A549 (cell line): ENCODE measurements at regions not wholly inside any gene's neighbourhood (a gene's known extent, or its start where the extent isn't known, plus 50 kb on each side); places are given as distances from the start of the nearest gene placed in this dataset.

Source experiments
- ATAC-seq, 2 experiments: fragments of 200-7000 bp in 1 of 2; fragments of >200 bp in 1 of 2; cut with Nextera tagmentation in 1 of 2; cut with Tn5 transposase in 1 of 2; 3 replicates each; pipeline versions ENCODE4 v1.8.0 to v1.9.1; 2018 to 2020; ENCODE audit warnings: mild to moderate bottlenecking in 1 of 2, moderate library complexity in 1 of 2
- CTCF ChIA-PET: fragments of 300-600 bp; sonication (Branson Sonifier 250); formaldehyde crosslinking; extraction: SDS; loops from one replicate; lab custom pipeline; 2021; ENCODE audit warnings: antibody characterized with exemption, inconsistent platforms; lab: Yijun Ruan, JAX
- POLR2A ChIA-PET: fragments of 350-600 bp; formaldehyde crosslinking; extraction: SDS; loops from one replicate; lab custom pipeline; 2021; ENCODE audit warnings: antibody characterized with exemption, inconsistent platforms; lab: Yijun Ruan, JAX
- DNase-seq, 2 experiments: peaks; one replicate each; pipeline versions ENCODE4 v3.0.0 to v3.0.0-alpha.2; 2011 to 2016; ENCODE audit warnings: low read depth in 1 of 2, low spot score in 1 of 2
- FAIRE-seq: peaks from 2 replicates; lab custom pipeline; 2011; peaks lifted over from hg19 to GRCh38; lab: Jason Lieb, UNC
- H3K27ac ChIP-seq, 2 experiments: fragments of >200 bp; sonication (Bioruptor Twin); formaldehyde crosslinking; 3 replicates each; pipeline ENCODE4 v1.5.1; 2016 to 2017
- H3K4me1 ChIP-seq: fragments of >200 bp; sonication (Bioruptor Twin); formaldehyde crosslinking; 3 replicates; pipeline ENCODE4 v1.6.1; 2016
- H3K4me2 ChIP-seq: fragments of >200 bp; sonication (Bioruptor Twin); formaldehyde crosslinking; 3 replicates; pipeline ENCODE4 v1.6.1; 2016
- H3K4me3 ChIP-seq: fragments of >200 bp; sonication (Bioruptor Twin); formaldehyde crosslinking; 3 replicates; pipeline ENCODE4 v1.5.1; 2016
- H3K9me3 ChIP-seq: fragments of >200 bp; sonication (Bioruptor Twin); formaldehyde crosslinking; 3 replicates; pipeline ENCODE4 v1.6.1; 2016
- BHLHE40 ChIP-seq: IDR thresholded peaks from 2 replicates; pipeline ENCODE4 v1.6.1; 2012; ENCODE audit warnings: low read depth, low read length, inconsistent platforms
- CBX8 ChIP-seq: fragments of 200-600 bp; sonication (generic); IDR thresholded peaks from 2 replicates; pipeline ENCODE4 v1.6.1; 2016
- CHD2 ChIP-seq: fragments of 150-350 bp; IDR thresholded peaks from 2 replicates; pipeline ENCODE4 v1.6.1; 2014; ENCODE audit warnings: low read length; ENCODE audit not compliant: partially characterized antibody
- CTCF ChIP-seq: fragments of >200 bp; sonication (Bioruptor Twin); formaldehyde crosslinking; IDR thresholded peaks from 3 replicates; pipeline ENCODE4 v1.5.1; 2016
- EHMT2 ChIP-seq: fragments of 200-600 bp; sonication (generic); IDR thresholded peaks from 2 replicates; pipeline ENCODE4 v1.6.1; 2016; ENCODE audit warnings: antibody characterized with exemption, low read depth, mild to moderate bottlenecking, moderate library complexity
- ESRRA ChIP-seq: fragments of 150-350 bp; IDR thresholded peaks from 2 replicates; pipeline ENCODE4 v1.6.1; 2014; ENCODE audit warnings: mild to moderate bottlenecking, low read length, borderline replicate concordance
- FOSB ChIP-seq: fragments of 250-450 bp; sonication (Bioruptor Pico); IDR thresholded peaks from 2 replicates; pipeline ENCODE4 v1.5.0; 2020; ENCODE audit warnings: mild to moderate bottlenecking, moderate library complexity
- FOSL2 ChIP-seq, 2 experiments: fragments of 450-650 bp in 1 of 2; fragments of >200 bp in 1 of 2; sonication (Bioruptor Twin) in 1 of 2; formaldehyde crosslinking; IDR thresholded peaks; 2 replicates each; pipeline versions ENCODE4 v1.5.0 to v1.6.1; 2016 to 2020; ENCODE audit warnings: mild to moderate bottlenecking in 1 of 2, moderate library complexity in 1 of 2
- HOXB5 ChIP-seq: fragments of 250-450 bp; sonication (Bioruptor Pico); IDR thresholded peaks from 2 replicates; pipeline ENCODE4 v1.5.0; 2020; ENCODE audit warnings: mild to moderate bottlenecking, moderate library complexity
- JUN ChIP-seq, 2 experiments: fragments of >200 bp; sonication (Bioruptor Twin); formaldehyde crosslinking; IDR thresholded peaks; 2 replicates in 1 of 2; 3 replicates in 1 of 2; pipeline ENCODE4 v1.6.1; 2016 to 2017
- JUNB ChIP-seq: fragments of >200 bp; sonication (Bioruptor Twin); formaldehyde crosslinking; IDR thresholded peaks from 2 replicates; pipeline ENCODE4 v1.6.1; 2016
- KDM5A ChIP-seq: fragments of 200-600 bp; sonication (generic); IDR thresholded peaks from 2 replicates; pipeline ENCODE4 v1.6.1; 2016; ENCODE audit warnings: antibody characterized with exemption, mild to moderate bottlenecking
- MYC ChIP-seq: IDR thresholded peaks from 2 replicates; pipeline ENCODE4 v1.6.1; 2012; ENCODE audit warnings: mild to moderate bottlenecking, inconsistent platforms, low read length, improper control_type of control experiment, borderline replicate concordance
- NPAS2 ChIP-seq: fragments of 250-450 bp; sonication (Bioruptor Pico); IDR thresholded peaks from 2 replicates; pipeline ENCODE4 v1.8.0; 2022; ENCODE audit warnings: mild to moderate bottlenecking, moderate library complexity, borderline replicate concordance
- NR3C1 ChIP-seq: fragments of >200 bp; sonication (Bioruptor Twin); formaldehyde crosslinking; IDR thresholded peaks from 3 replicates; pipeline ENCODE4 v1.6.1; 2017
- PHF8 ChIP-seq: fragments of 200-600 bp; sonication (generic); IDR thresholded peaks from 2 replicates; pipeline ENCODE4 v1.6.1; 2016; ENCODE audit warnings: low read depth, mild to moderate bottlenecking, antibody characterized with exemption, moderate library complexity, borderline replicate concordance
- RAD21 ChIP-seq, 2 experiments: fragments of >200 bp in 1 of 2; sonication (Bioruptor Twin) in 1 of 2; formaldehyde crosslinking in 1 of 2; IDR thresholded peaks in 1 of 2; conservative IDR thresholded peaks in 1 of 2; 2 replicates in 1 of 2; 3 replicates in 1 of 2; pipeline ENCODE4 v1.6.1; 2012 to 2018; ENCODE audit warnings: inconsistent platforms in 1 of 2
- RARB ChIP-seq: fragments of 250-450 bp; sonication (Bioruptor Pico); IDR thresholded peaks from 2 replicates; pipeline ENCODE4 v1.8.0; 2021; ENCODE audit warnings: mild to moderate bottlenecking, moderate library complexity
- RCOR1 ChIP-seq: fragments of 150-350 bp; IDR thresholded peaks from 2 replicates; pipeline ENCODE4 v1.6.1; 2014; ENCODE audit warnings: antibody characterized with exemption, low read length, low read depth
- RNF2 ChIP-seq: fragments of 200-600 bp; sonication (generic); IDR thresholded peaks from 2 replicates; pipeline ENCODE4 v1.6.1; 2016; ENCODE audit warnings: low read depth, mild to moderate bottlenecking, antibody characterized with exemption, moderate library complexity, borderline replicate concordance
- SMC3 ChIP-seq: fragments of >200 bp; sonication (Bioruptor Twin); formaldehyde crosslinking; IDR thresholded peaks from 3 replicates; pipeline ENCODE4 v1.6.1; 2018; ENCODE audit warnings: inconsistent platforms
- SREBF2 ChIP-seq: fragments of 450-650 bp; IDR thresholded peaks from 2 replicates; pipeline ENCODE4 v1.6.1; 2014; ENCODE audit warnings: mild to moderate bottlenecking, moderate library complexity
- TP53 ChIP-seq: fragments of 250-450 bp; sonication (Bioruptor Pico); IDR thresholded peaks from 2 replicates; pipeline ENCODE4 v1.5.0; 2021; ENCODE audit warnings: mild to moderate bottlenecking, moderate library complexity
- ZC3H11A ChIP-seq: fragments of 450-650 bp; IDR thresholded peaks from 2 replicates; pipeline ENCODE4 v1.6.1; 2014; ENCODE audit warnings: antibody characterized with exemption, mild to moderate bottlenecking
- ZNF302 ChIP-seq: fragments of 250-450 bp; sonication (Bioruptor Pico); IDR thresholded peaks from 2 replicates; pipeline ENCODE4 v1.9.0; 2021; ENCODE audit warnings: inconsistent platforms, mild to moderate bottlenecking, moderate library complexity
- ZSCAN20 ChIP-seq: fragments of 250-450 bp; sonication (Bioruptor Pico); IDR thresholded peaks from 2 replicates; pipeline ENCODE4 v1.8.0; 2022; ENCODE audit warnings: mild to moderate bottlenecking, moderate library complexity
- WGBS: methylation state at CpG from one replicate; pipeline ENCODE4 v1.1.6; 2017; ENCODE audit errors: missing lambda C conversion rate; 5-methylcytosine and 5-hydroxymethylcytosine counted together
- TF ChIP-seq, protein P1 (sequence below): IDR thresholded peaks from 2 replicates; pipeline ENCODE4 v1.6.1; 2012
- TF ChIP-seq, protein P2 (sequence below): fragments of >200 bp; sonication (Bioruptor Twin); formaldehyde crosslinking; IDR thresholded peaks from 2 replicates; pipeline ENCODE4 v1.6.1; 2016
- TF ChIP-seq, protein P3 (sequence below): fragments of 450-650 bp; IDR thresholded peaks from 2 replicates; pipeline ENCODE4 v1.6.1; 2014; ENCODE audit warnings: antibody characterized with exemption

DNA sequence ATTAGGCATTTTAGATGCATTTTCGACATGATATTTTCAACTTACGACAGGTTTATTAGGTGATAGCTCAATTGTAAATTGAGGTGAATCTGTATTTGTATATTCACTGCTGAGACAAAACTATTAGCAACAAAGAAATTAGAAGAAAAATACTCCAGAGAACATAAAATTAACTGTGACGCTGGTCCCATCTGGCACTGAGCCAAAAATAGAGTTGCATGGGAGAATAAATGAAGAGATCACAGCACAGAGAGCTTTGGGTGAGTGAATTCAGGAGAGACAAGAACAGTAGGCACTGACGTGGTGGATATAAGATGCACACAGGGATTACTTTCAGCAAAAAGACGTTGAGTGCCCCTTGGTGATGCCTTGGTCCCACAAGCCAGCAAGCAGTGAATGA lies 306.2 kb upstream of the RAB6C start:
- WGBS: 4% methylated on average over 5 of the region's 5 CpGs
- no peaks in the 10 kb centered on the region for H3K4me1 ChIP-seq
- no peaks in the 10 kb centered on the region for H3K9me3 ChIP-seq
- no peak overlapping the region for H3K27ac ChIP-seq
- CTCF ChIA-PET: no interaction called here
- TF ChIP-seq, protein P1, sequence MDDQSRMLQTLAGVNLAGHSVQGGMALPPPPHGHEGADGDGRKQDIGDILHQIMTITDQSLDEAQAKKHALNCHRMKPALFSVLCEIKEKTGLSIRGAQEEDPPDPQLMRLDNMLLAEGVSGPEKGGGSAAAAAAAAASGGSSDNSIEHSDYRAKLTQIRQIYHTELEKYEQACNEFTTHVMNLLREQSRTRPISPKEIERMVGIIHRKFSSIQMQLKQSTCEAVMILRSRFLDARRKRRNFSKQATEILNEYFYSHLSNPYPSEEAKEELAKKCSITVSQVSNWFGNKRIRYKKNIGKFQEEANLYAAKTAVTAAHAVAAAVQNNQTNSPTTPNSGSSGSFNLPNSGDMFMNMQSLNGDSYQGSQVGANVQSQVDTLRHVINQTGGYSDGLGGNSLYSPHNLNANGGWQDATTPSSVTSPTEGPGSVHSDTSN: no peak
- TF ChIP-seq RCOR1: no peak
- TF ChIP-seq SREBF2: no peak
- no peak for TF ChIP-seq NPAS2
- TF ChIP-seq PHF8: no peak
- TF ChIP-seq RARB (CRISPR knock-in tag): no peak
- no peak for TF ChIP-seq BHLHE40
- no peak for TF ChIP-seq SMC3
- TF ChIP-seq RAD21 (conservative IDR thresholded peaks at IDR 0.05 in 1 of 2, IDR thresholded peaks at IDR 0.05 in 1 of 2): no peak
- TF ChIP-seq ZNF302 (CRISPR knock-in tag): no peak
- TF ChIP-seq ESRRA: no peak
- TF ChIP-seq CBX8: no peak
- no peak for TF ChIP-seq JUN (IDR thresholded peaks at IDR 0.05)
- no peak for TF ChIP-seq KDM5A
- no peak for TF ChIP-seq ZSCAN20
- TF ChIP-seq, protein P2, sequence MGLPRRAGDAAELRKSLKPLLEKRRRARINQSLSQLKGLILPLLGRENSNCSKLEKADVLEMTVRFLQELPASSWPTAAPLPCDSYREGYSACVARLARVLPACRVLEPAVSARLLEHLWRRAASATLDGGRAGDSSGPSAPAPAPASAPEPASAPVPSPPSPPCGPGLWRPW: no peak
- TF ChIP-seq EHMT2: no peak
- TF ChIP-seq HOXB5 (CRISPR knock-in tag): no peak
- FAIRE-seq (no peak), DNase-seq (no peak), ATAC-seq (no peak)
- H3K4me2 ChIP-seq: no peak overlapping the region
- H3K4me3 ChIP-seq: no peak overlapping the region
- POLR2A ChIA-PET: no interaction called here

DNA sequence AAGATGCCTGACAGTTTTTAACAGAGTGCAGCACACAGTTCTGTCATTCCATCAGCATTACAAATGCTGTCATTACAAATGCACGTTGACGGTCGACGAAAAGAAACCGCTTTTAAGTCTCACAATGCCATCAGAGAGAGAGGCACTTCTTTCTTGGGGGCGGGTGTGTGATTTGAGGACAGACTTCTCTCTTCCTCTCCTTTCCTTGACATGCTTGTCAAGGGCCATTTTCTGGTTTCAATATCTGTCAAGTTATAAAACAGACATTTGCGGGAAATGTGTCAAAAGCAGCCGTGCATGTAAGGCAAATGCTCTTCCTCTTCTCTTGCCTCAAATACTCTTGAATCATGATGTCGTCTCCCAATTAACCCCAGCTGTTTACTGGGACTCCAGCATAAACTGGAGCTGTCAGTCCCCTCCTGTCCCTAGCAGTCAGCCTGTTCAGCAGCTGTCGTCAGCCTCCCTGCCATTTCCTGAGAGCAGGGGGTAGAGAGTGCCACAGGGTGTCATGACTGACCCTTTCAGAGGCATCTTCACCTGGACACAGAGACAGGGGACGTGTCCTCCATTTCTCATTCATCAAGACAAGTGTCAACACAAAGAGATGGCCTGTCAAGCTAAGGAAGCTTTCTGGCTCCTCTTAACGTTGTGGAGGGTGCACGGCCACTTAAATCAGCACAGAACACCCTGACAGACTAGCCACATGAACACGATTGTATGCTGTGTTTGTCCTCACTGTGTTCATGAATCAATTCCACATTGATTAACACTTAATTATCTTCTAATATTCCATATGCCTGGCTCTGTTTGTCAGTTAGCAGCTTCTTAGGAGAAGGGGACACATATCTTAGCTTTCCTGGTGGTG lies 305.4 kb upstream of the RAB6C start:
- CTCF ChIA-PET: no interaction called here
- no peaks in the 10 kb centered on the region for H3K4me1 ChIP-seq
- H3K9me3 ChIP-seq: no peaks in the 10 kb centered on the region
- POLR2A ChIA-PET: no interaction called here
- FAIRE-seq (no peak), ATAC-seq (no peak), DNase-seq (no peak)
- H3K4me2 ChIP-seq: no peak overlapping the region
- WGBS: 12% methylated on average over 13 of the region's 14 CpGs
- TF ChIP-seq JUN (IDR thresholded peaks at IDR 0.05): no peak
- TF ChIP-seq ZSCAN20: no peak
- TF ChIP-seq NR3C1: no peak
- TF ChIP-seq, protein P3, sequence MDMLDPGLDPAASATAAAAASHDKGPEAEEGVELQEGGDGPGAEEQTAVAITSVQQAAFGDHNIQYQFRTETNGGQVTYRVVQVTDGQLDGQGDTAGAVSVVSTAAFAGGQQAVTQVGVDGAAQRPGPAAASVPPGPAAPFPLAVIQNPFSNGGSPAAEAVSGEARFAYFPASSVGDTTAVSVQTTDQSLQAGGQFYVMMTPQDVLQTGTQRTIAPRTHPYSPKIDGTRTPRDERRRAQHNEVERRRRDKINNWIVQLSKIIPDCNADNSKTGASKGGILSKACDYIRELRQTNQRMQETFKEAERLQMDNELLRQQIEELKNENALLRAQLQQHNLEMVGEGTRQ: no peak
- no peak for TF ChIP-seq JUNB
- no peak for TF ChIP-seq CTCF
- no peak for TF ChIP-seq FOSB (CRISPR knock-in tag)
- no peak for TF ChIP-seq CHD2
- TF ChIP-seq SREBF2: no peak
- no peak for TF ChIP-seq RCOR1
- TF ChIP-seq ZC3H11A: no peak
- no peak for TF ChIP-seq TP53 (CRISPR knock-in tag)
- TF ChIP-seq RNF2: no peak
- no peak for TF ChIP-seq BHLHE40
- TF ChIP-seq MYC: no peak
- no peak for TF ChIP-seq HOXB5 (CRISPR knock-in tag)
- TF ChIP-seq FOSL2 (IDR thresholded peaks at IDR 0.05): no peak
- no peak for TF ChIP-seq FOSL2 (CRISPR knock-in tag; IDR thresholded peaks at IDR 0.05)
- no peak overlapping the region for H3K27ac ChIP-seq
- H3K4me3 ChIP-seq: no peak overlapping the region
